DOHH2 (cell line): ENCODE measurements at regions not wholly inside any gene's neighbourhood (a gene's known extent, or its start where the extent isn't known, plus 50 kb on each side); places are given as distances from the start of the nearest gene placed in this dataset.

Source experiments
- H3F3A ChIP-seq: fragments of 200-600 bp; sonication (generic), shearing (Covaris generic); 2 replicates; pipeline ENCODE4 v1.6.0; 2016; ENCODE audit warnings: antibody characterized with exemption, mild to moderate bottlenecking; ENCODE audit not compliant: control insufficient read depth, insufficient read depth
- H3K27ac ChIP-seq: fragments of 200-600 bp; sonication (generic); 2 replicates; pipeline ENCODE4 v1.5.1; 2014; ENCODE audit warnings: low read depth, mild to moderate bottlenecking, low read length, moderate library complexity
- H3K27me3 ChIP-seq: fragments of 200-600 bp; sonication (generic); 2 replicates; pipeline ENCODE4 v1.6.1; 2014; ENCODE audit warnings: mild to moderate bottlenecking, low read length, mixed read lengths; ENCODE audit not compliant: control insufficient read depth
- H3K36me3 ChIP-seq: fragments of 200-600 bp; sonication (generic); 2 replicates; pipeline ENCODE4 v1.6.1; 2014; ENCODE audit warnings: mild to moderate bottlenecking, low read length, moderate library complexity, mixed read lengths; ENCODE audit not compliant: control insufficient read depth
- H3K4me1 ChIP-seq: fragments of 200-600 bp; sonication (generic); 2 replicates; pipeline ENCODE4 v1.6.1; 2014; ENCODE audit warnings: mild to moderate bottlenecking, low read length, mixed read lengths; ENCODE audit not compliant: control insufficient read depth
- H3K4me2 ChIP-seq: fragments of 200-600 bp; sonication (generic); 2 replicates; pipeline ENCODE4 v1.6.0; 2014; ENCODE audit warnings: mild to moderate bottlenecking, low read length, moderate library complexity
- H3K4me3 ChIP-seq: fragments of 200-600 bp; sonication (generic); 2 replicates; pipeline ENCODE4 v1.5.1; 2014; ENCODE audit warnings: mild to moderate bottlenecking, low read length, mixed read lengths
- H3K79me2 ChIP-seq: fragments of 200-600 bp; sonication (generic); 2 replicates; pipeline ENCODE4 v1.6.1; 2014; ENCODE audit warnings: mild to moderate bottlenecking, low read length, mixed read lengths; ENCODE audit not compliant: control insufficient read depth
- H3K9me2 ChIP-seq: fragments of 200-600 bp; sonication (generic); replicated peaks from 2 replicates; pipeline ENCODE4 v1.6.1; 2014; ENCODE audit warnings: mild to moderate bottlenecking, low read length, mixed read lengths; ENCODE audit not compliant: control insufficient read depth
- H3K9me3 ChIP-seq: fragments of 200-600 bp; sonication (generic); 2 replicates; pipeline ENCODE4 v1.6.1; 2014; ENCODE audit warnings: antibody characterized with exemption, low read length, mixed read lengths; ENCODE audit not compliant: control insufficient read depth, insufficient read depth
- H4K20me1 ChIP-seq: fragments of 200-600 bp; sonication (generic); 2 replicates; pipeline ENCODE4 v1.6.0; 2014; ENCODE audit warnings: low read depth, mild to moderate bottlenecking, antibody characterized with exemption, low read length, moderate library complexity; ENCODE audit not compliant: control insufficient read depth, insufficient read depth
- EZH2phosphoT487 ChIP-seq: fragments of 200-600 bp; sonication (generic); IDR thresholded peaks from 2 replicates; pipeline ENCODE4 v1.6.1; 2017; ENCODE audit warnings: borderline replicate concordance, mild to moderate bottlenecking, antibody characterized with exemption, low read length, moderate library complexity, mixed read lengths
- TF ChIP-seq, protein P1 (sequence below): fragments of 200-600 bp; sonication (generic); IDR thresholded peaks from one replicate; pipeline ENCODE4 v1.5.1; 2014; ENCODE audit warnings: antibody characterized with exemption, mild to moderate bottlenecking, low read depth, low read length; ENCODE audit not compliant: poor library complexity, severe bottlenecking

DNA sequence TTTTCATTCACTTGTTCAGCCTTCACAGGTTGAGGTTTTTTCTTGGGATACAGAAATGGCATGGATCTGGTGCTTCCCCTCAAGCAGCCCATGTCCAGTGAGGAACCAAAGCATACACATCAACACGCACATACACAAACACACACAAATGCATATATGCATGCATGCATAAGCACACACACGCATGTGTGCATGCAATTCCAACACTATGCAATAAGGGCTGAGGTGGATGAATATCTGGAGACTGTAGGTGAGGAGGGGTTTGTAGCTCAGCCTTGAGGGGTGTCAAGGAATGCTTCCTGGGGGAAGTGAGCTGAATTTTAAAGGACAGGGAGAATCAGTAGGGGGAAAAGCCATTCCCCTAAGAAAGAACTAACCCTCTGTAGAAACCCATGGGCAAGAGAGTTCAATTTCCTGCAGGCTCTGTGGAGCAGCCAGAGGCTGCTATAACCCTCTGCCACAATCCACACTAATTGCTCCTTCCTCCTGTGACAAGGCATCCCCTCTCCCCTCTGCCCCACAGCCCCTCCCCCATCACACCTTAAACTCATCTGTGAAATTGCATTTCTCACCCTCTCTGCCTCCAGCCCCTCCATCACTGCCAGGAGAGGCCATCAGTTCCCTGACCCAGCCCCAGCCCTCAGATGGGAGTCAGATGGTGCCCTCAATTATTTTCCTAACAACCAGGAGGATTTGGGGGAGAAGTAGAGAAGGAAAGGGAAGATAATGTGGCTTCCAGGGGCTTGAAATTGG lies 316.4 kb downstream of the RPS24 start:
- H3K4me2 ChIP-seq: no peak overlapping the region
- H3K9me3 ChIP-seq: no peaks in the 10 kb centered on the region
- no peaks in the 10 kb centered on the region for H3K79me2 ChIP-seq
- no peak overlapping the region for H3K27ac ChIP-seq
- H3F3A ChIP-seq: no peaks in the 10 kb centered on the region
- no peaks in the 10 kb centered on the region for H3K36me3 ChIP-seq
- no peaks in the 10 kb centered on the region for H3K9me2 ChIP-seq
- no peak for TF ChIP-seq EZH2phosphoT487
- TF ChIP-seq, protein P1, sequence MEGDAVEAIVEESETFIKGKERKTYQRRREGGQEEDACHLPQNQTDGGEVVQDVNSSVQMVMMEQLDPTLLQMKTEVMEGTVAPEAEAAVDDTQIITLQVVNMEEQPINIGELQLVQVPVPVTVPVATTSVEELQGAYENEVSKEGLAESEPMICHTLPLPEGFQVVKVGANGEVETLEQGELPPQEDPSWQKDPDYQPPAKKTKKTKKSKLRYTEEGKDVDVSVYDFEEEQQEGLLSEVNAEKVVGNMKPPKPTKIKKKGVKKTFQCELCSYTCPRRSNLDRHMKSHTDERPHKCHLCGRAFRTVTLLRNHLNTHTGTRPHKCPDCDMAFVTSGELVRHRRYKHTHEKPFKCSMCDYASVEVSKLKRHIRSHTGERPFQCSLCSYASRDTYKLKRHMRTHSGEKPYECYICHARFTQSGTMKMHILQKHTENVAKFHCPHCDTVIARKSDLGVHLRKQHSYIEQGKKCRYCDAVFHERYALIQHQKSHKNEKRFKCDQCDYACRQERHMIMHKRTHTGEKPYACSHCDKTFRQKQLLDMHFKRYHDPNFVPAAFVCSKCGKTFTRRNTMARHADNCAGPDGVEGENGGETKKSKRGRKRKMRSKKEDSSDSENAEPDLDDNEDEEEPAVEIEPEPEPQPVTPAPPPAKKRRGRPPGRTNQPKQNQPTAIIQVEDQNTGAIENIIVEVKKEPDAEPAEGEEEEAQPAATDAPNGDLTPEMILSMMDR: no peak
- H4K20me1 ChIP-seq: no peaks in the 10 kb centered on the region
- no peaks in the 10 kb centered on the region for H3K4me1 ChIP-seq
- H3K4me3 ChIP-seq: no peak overlapping the region
- H3K27me3 ChIP-seq: no peaks in the 10 kb centered on the region

GRCh38 chr10:78351283-78351682 lies 317.6 kb downstream of the RPS24 start:
- no peak overlapping the region for H3K4me2 ChIP-seq
- no peaks in the 10 kb centered on the region for H3K9me3 ChIP-seq
- H3K9me2 ChIP-seq: no peaks in the 10 kb centered on the region
- no peak for TF ChIP-seq EZH2phosphoT487
- TF ChIP-seq, protein P1: no peak
- no peaks in the 10 kb centered on the region for H4K20me1 ChIP-seq
- H3K4me1 ChIP-seq: no peaks in the 10 kb centered on the region
- no peaks in the 10 kb centered on the region for H3K36me3 ChIP-seq
- no peaks in the 10 kb centered on the region for H3F3A ChIP-seq
- H3K27me3 ChIP-seq: no peaks in the 10 kb centered on the region
- H3K27ac ChIP-seq: no peak overlapping the region
- no peak overlapping the region for H3K4me3 ChIP-seq
- H3K79me2 ChIP-seq: no peaks in the 10 kb centered on the region

- no peaks in the 10 kb centered on the region for H3K27me3 ChIP-seq
- no peak overlapping the region for H3K4me3 ChIP-seq
- H3K79me2 ChIP-seq: no peaks in the 10 kb centered on the region
Observed at GRCh38 chr10:78351809-78352208, 318.1 kb downstream of the RPS24 start.

More at GRCh38 chr10:78351809-78352208, 318.1 kb downstream of the RPS24 start:
- TF ChIP-seq, protein P1: no peak
- TF ChIP-seq EZH2phosphoT487: no peak
- no peaks in the 10 kb centered on the region for H3F3A ChIP-seq
- no peaks in the 10 kb centered on the region for H3K9me2 ChIP-seq
- H3K9me3 ChIP-seq: no peaks in the 10 kb centered on the region
- no peaks in the 10 kb centered on the region for H3K36me3 ChIP-seq
- H4K20me1 ChIP-seq: no peaks in the 10 kb centered on the region
- H3K4me1 ChIP-seq: no peaks in the 10 kb centered on the region
- no peak overlapping the region for H3K4me2 ChIP-seq
- H3K27ac ChIP-seq: no peak overlapping the region
